IMR-90 (cell line): ENCODE measurements at regions not wholly inside any gene's neighbourhood (a gene's known extent, or its start where the extent isn't known, plus 50 kb on each side); places are given as distances from the start of the nearest gene placed in this dataset.

Experiments
- ATAC-seq: fragments of 200-7000 bp; cut with Tn5 transposase; 2 replicates; pipeline ENCODE4 v1.9.1; 2020; ENCODE audit warnings: low read depth, mild to moderate bottlenecking, moderate library complexity
- BruUV-seq: library from RNA; stranded (reverse); fragments of 400-500 nt; replicated peaks from 2 replicates; lab custom pipeline; 2021; lab: Mats Ljungman, UMichigan
- CTCF ChIA-PET: fragments of 300-600 bp; formaldehyde crosslinking; extraction: SDS; loops from one replicate; lab custom pipeline; 2021; ENCODE audit warnings: antibody characterized with exemption; lab: Yijun Ruan, JAX
- POLR2A ChIA-PET: fragments of 300-600 bp; sonication (Branson Sonifier 250); formaldehyde crosslinking; loops from one replicate; lab custom pipeline; 2022; ENCODE audit warnings: antibody characterized with exemption; ENCODE audit not compliant: unreplicated experiment; lab: Charles Lee
- DNase-seq: peaks from one replicate; pipeline ENCODE4 v3.0.0; 2013
- H2AFZ ChIP-seq: replicated peaks from 2 replicates; pipeline ENCODE3; 2013; ENCODE audit warnings: low read length, mild to moderate bottlenecking; ENCODE audit not compliant: poor library complexity
- H2AK5ac ChIP-seq: 2 replicates; pipeline ENCODE4 v1.6.1; 2013; ENCODE audit warnings: low read depth, low read length, inconsistent platforms
- H2AK9ac ChIP-seq: replicated peaks from 2 replicates; pipeline ENCODE3; 2013; ENCODE audit warnings: mild to moderate bottlenecking, low read depth, low read length, moderate library complexity; ENCODE audit not compliant: poor library complexity
- H2BK120ac ChIP-seq: 2 replicates; pipeline ENCODE4 v1.6.1; 2013; ENCODE audit warnings: low read depth, low read length, inconsistent platforms
- H2BK15ac ChIP-seq: 3 replicates; pipeline ENCODE4 v1.6.1; 2013; ENCODE audit warnings: low read depth, low read length, inconsistent platforms
- H2BK20ac ChIP-seq: 2 replicates; pipeline ENCODE4 v1.6.1; 2013; ENCODE audit warnings: low read depth, mild to moderate bottlenecking, inconsistent platforms, low read length, moderate library complexity
- H2BK5ac ChIP-seq: 2 replicates; pipeline ENCODE4 v1.6.1; 2013; ENCODE audit warnings: mild to moderate bottlenecking, low read depth, low read length, inconsistent platforms; ENCODE audit not compliant: poor library complexity, severe bottlenecking
- H3K14ac ChIP-seq: replicated peaks from 2 replicates; pipeline ENCODE4 v1.6.1; 2013; ENCODE audit warnings: low read depth, low read length, inconsistent platforms
- H3K18ac ChIP-seq: 2 replicates; pipeline ENCODE4 v1.6.1; 2013; ENCODE audit warnings: low read depth, low read length, control low read depth
- H3K23ac ChIP-seq: 2 replicates; pipeline ENCODE4 v1.6.1; 2013; ENCODE audit warnings: low read depth, low read length, inconsistent platforms
- H3K27ac ChIP-seq: 2 replicates; pipeline ENCODE4 v1.5.1; 2013; ENCODE audit warnings: mild to moderate bottlenecking, control low read depth, low read length; ENCODE audit not compliant: insufficient read depth
- H3K27me3 ChIP-seq: 2 replicates; pipeline ENCODE4 v1.6.1; 2013; ENCODE audit warnings: low read length; ENCODE audit not compliant: control insufficient read depth, insufficient read depth
- H3K36me3 ChIP-seq: 2 replicates; pipeline ENCODE4 v1.6.1; 2013; ENCODE audit warnings: low read length, mixed read lengths; ENCODE audit not compliant: control insufficient read depth, insufficient read depth
- H3K4ac ChIP-seq: 2 replicates; pipeline ENCODE4 v1.6.1; 2013; ENCODE audit warnings: low read depth, low read length, inconsistent platforms
- H3K4me1 ChIP-seq: 2 replicates; pipeline ENCODE4 v1.6.1; 2013; ENCODE audit warnings: low read length, mixed read lengths; ENCODE audit not compliant: control insufficient read depth, insufficient read depth
- H3K4me2 ChIP-seq: 2 replicates; pipeline ENCODE4 v1.6.1; 2013; ENCODE audit warnings: low read depth, mild to moderate bottlenecking, control low read depth, low read length, moderate library complexity
- H3K4me3 ChIP-seq: 2 replicates; pipeline ENCODE4 v1.5.1; 2013; ENCODE audit warnings: low read depth, mild to moderate bottlenecking, control low read depth, low read length, moderate library complexity; ENCODE audit not compliant: insufficient read depth
- H3K56ac ChIP-seq: 2 replicates; pipeline ENCODE4 v1.6.1; 2013; ENCODE audit warnings: low read length, inconsistent platforms; ENCODE audit not compliant: insufficient read depth; ENCODE audit errors: extremely low read depth
- H3K79me1 ChIP-seq, 2 experiments: 2 replicates each; pipeline ENCODE4 v1.6.1; 2013; ENCODE audit warnings: low read length in 2 of 2, inconsistent platforms in 1 of 2, low read depth in 1 of 2
- H3K9ac ChIP-seq: 2 replicates; pipeline ENCODE4 v1.6.1; 2013; ENCODE audit warnings: low read depth, low read length, control low read depth
- H3K9me1 ChIP-seq: 2 replicates; pipeline ENCODE4 v1.6.1; 2013; ENCODE audit warnings: low read length, inconsistent platforms; ENCODE audit not compliant: insufficient read depth
- H3K9me3 ChIP-seq: 2 replicates; pipeline ENCODE4 v1.6.1; 2013; ENCODE audit warnings: low read length; ENCODE audit not compliant: control insufficient read depth, insufficient read depth
- H4K20me1 ChIP-seq: 2 replicates; pipeline ENCODE4 v1.6.1; 2013; ENCODE audit warnings: low read length, inconsistent platforms; ENCODE audit not compliant: insufficient read depth
- H4K5ac ChIP-seq: 2 replicates; pipeline ENCODE4 v1.6.1; 2013; ENCODE audit warnings: mild to moderate bottlenecking, low read depth, low read length, control low read depth
- H4K8ac ChIP-seq, 2 experiments: 2 replicates each; pipeline ENCODE4 v1.6.1; 2013; ENCODE audit warnings: low read depth in 2 of 2, low read length in 2 of 2, control low read depth in 1 of 2, inconsistent platforms in 1 of 2
- H4K91ac ChIP-seq: 2 replicates; pipeline ENCODE4 v1.6.1; 2013; ENCODE audit warnings: low read depth, low read length, inconsistent platforms; ENCODE audit not compliant: insufficient read depth
- BHLHE40 ChIP-seq: fragments of 150-350 bp; IDR thresholded peaks from 2 replicates; pipeline ENCODE4 v1.6.1; 2016; ENCODE audit warnings: mild to moderate bottlenecking, low read depth, low read length
- CEBPB ChIP-seq: IDR thresholded peaks from 2 replicates; pipeline ENCODE4 v1.6.1; 2012; ENCODE audit warnings: low read depth, low read length, improper control_type of control experiment
- CHD1 ChIP-seq: IDR thresholded peaks from 2 replicates; pipeline ENCODE4 v1.6.1; 2012; ENCODE audit warnings: low read depth, low read length, improper control_type of control experiment
- FOS ChIP-seq: fragments of 150-350 bp; IDR thresholded peaks from 2 replicates; pipeline ENCODE4 v1.6.1; 2016; ENCODE audit warnings: low read depth, low read length
- MAFK ChIP-seq: IDR thresholded peaks from 2 replicates; pipeline ENCODE4 v1.6.1; 2012; ENCODE audit warnings: low read depth, low read length, improper control_type of control experiment
- MAZ ChIP-seq: IDR thresholded peaks from 2 replicates; pipeline ENCODE4 v1.6.1; 2012; ENCODE audit warnings: low read depth, mild to moderate bottlenecking, low read length, improper control_type of control experiment, moderate library complexity, borderline replicate concordance
- MXI1 ChIP-seq: IDR thresholded peaks from 2 replicates; pipeline ENCODE4 v1.6.1; 2012; ENCODE audit warnings: low read depth, mild to moderate bottlenecking, low read length, moderate library complexity, borderline replicate concordance
- NFE2L2 ChIP-seq: fragments of 150-350 bp; IDR thresholded peaks from 2 replicates; pipeline ENCODE4 v1.6.1; 2016; ENCODE audit warnings: low read depth, mild to moderate bottlenecking, low read length
- POLR2A ChIP-seq: IDR thresholded peaks from 2 replicates; pipeline ENCODE4 v1.6.1; 2012; ENCODE audit warnings: mild to moderate bottlenecking, low read depth, low read length
- RAD21 ChIP-seq: IDR thresholded peaks from 2 replicates; pipeline ENCODE4 v1.6.1; 2012; ENCODE audit warnings: low read length, improper control_type of control experiment
- RCOR1 ChIP-seq: IDR thresholded peaks from 2 replicates; pipeline ENCODE4 v1.6.1; 2012; ENCODE audit warnings: mild to moderate bottlenecking, low read length, improper control_type of control experiment; ENCODE audit not compliant: insufficient replicate concordance
- RFX5 ChIP-seq: IDR thresholded peaks from 2 replicates; pipeline ENCODE4 v1.8.0; 2012; ENCODE audit warnings: low read depth, mild to moderate bottlenecking, low read length, moderate library complexity
- SMC3 ChIP-seq: fragments of 150-350 bp; IDR thresholded peaks from 2 replicates; pipeline ENCODE4 v1.6.1; 2016; ENCODE audit warnings: low read depth, mild to moderate bottlenecking, antibody characterized with exemption, low read length, moderate library complexity
- USF2 ChIP-seq: fragments of 150-350 bp; IDR thresholded peaks from 2 replicates; pipeline ENCODE4 v1.6.1; 2017; ENCODE audit warnings: mild to moderate bottlenecking, antibody characterized with exemption, low read length, low read depth
- WGBS, 2 experiments: methylation state at CpG; one replicate each; pipeline versions ENCODE4 v1.1.5 to v1.1.7; 2013; ENCODE audit warnings: missing lambda C conversion rate in 2 of 2; ENCODE audit not compliant: insufficient read length in 1 of 2; ENCODE audit errors: extremely low coverage in 2 of 2; 5-methylcytosine and 5-hydroxymethylcytosine counted together
- dilution Hi-C: fragments of 300-500 bp; cut with HindIII; formaldehyde crosslinking; loops from one replicate; pipeline ENCODE4 v1.14.3; 2018; ENCODE audit warnings: low sequenced_read_pairs; ENCODE audit not compliant: unreplicated experiment
- in situ Hi-C: fragments of 300-500 bp; cut with MboI; formaldehyde crosslinking; loops from 3 replicates; pipeline ENCODE4 v1.14.3; 2019; ENCODE audit warnings: low sequenced_read_pairs, inconsistent platforms, mixed read lengths
- intact Hi-C: fragments of 100-400 bp; cut with micrococcal nuclease; formaldehyde crosslinking; loops from 2 replicates; pipeline ENCODE4 v1.10.0; 2022
- TF ChIP-seq, protein P1 (sequence below): fragments of 150-350 bp; IDR thresholded peaks from 2 replicates; pipeline ENCODE4 v1.6.1; 2016; ENCODE audit warnings: low read depth, mild to moderate bottlenecking, low read length, moderate library complexity, borderline replicate concordance
- TF ChIP-seq, protein P2 (sequence below): conservative IDR thresholded peaks from 2 replicates; pipeline ENCODE4 v1.5.1; 2012; ENCODE audit warnings: mild to moderate bottlenecking, low read depth, low read length, improper control_type of control experiment

- Histone ChIP-seq H4K91ac (no peak overlapping the region), H4K20me1 (no peaks in the 10 kb centered on the region), H3K27me3 (no peaks in the 10 kb centered on the region), H3K9me1 (no peaks in the 10 kb centered on the region), H3K4ac (no peak overlapping the region), H3K4me2 (no peak overlapping the region), H3K9ac (no peak overlapping the region), H3K14ac (no peak overlapping the region), H3K18ac (no peak overlapping the region), H2AFZ (no peak overlapping the region), H3K4me3 (no peak overlapping the region), H2AK9ac (no peak overlapping the region), H3K27ac (no peak overlapping the region), H4K8ac (no peak overlapping the region), H3K23ac (no peak overlapping the region), H3K79me1 (no peaks in the 10 kb centered on the region), H2BK5ac (no peak overlapping the region), H2BK120ac (no peak overlapping the region), H3K4me1 (no peaks in the 10 kb centered on the region), H2AK5ac (no peak overlapping the region), H3K9me3 (no peaks in the 10 kb centered on the region), H4K5ac (no peak overlapping the region), H2BK20ac (no peak overlapping the region), H2BK15ac (no peak overlapping the region), H3K56ac (no peak overlapping the region), H3K36me3 (no peaks in the 10 kb centered on the region)
- intact Hi-C loops: loop anchor here (10.0 kb wide), 1 partner anchor 75 kb away; no protein-coding TSS in a partner anchor
- TF ChIP-seq USF2 (no peak), MAFK (no peak), NFE2L2 (no peak), MXI1 (no peak), FOS (no peak), RCOR1 (no peak), RAD21 (no peak), CEBPB (no peak), POLR2A (no peak), CHD1 (no peak), MAZ (no peak), RFX5 (no peak), BHLHE40 (no peak), SMC3 (no peak)
- TF ChIP-seq, protein P1, sequence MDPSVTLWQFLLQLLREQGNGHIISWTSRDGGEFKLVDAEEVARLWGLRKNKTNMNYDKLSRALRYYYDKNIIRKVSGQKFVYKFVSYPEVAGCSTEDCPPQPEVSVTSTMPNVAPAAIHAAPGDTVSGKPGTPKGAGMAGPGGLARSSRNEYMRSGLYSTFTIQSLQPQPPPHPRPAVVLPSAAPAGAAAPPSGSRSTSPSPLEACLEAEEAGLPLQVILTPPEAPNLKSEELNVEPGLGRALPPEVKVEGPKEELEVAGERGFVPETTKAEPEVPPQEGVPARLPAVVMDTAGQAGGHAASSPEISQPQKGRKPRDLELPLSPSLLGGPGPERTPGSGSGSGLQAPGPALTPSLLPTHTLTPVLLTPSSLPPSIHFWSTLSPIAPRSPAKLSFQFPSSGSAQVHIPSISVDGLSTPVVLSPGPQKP: no peak
- TF ChIP-seq, protein P2, sequence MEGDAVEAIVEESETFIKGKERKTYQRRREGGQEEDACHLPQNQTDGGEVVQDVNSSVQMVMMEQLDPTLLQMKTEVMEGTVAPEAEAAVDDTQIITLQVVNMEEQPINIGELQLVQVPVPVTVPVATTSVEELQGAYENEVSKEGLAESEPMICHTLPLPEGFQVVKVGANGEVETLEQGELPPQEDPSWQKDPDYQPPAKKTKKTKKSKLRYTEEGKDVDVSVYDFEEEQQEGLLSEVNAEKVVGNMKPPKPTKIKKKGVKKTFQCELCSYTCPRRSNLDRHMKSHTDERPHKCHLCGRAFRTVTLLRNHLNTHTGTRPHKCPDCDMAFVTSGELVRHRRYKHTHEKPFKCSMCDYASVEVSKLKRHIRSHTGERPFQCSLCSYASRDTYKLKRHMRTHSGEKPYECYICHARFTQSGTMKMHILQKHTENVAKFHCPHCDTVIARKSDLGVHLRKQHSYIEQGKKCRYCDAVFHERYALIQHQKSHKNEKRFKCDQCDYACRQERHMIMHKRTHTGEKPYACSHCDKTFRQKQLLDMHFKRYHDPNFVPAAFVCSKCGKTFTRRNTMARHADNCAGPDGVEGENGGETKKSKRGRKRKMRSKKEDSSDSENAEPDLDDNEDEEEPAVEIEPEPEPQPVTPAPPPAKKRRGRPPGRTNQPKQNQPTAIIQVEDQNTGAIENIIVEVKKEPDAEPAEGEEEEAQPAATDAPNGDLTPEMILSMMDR: no peak
- CTCF ChIA-PET: interaction anchor here (0.7 kb wide), 1 partner anchor 145 kb away, joined by 3 read pairs; no protein-coding TSS in a partner anchor
- WGBS, 2 experiments: no CpG with 5 or more reads among the region's 2 CpGs
- in situ Hi-C loops: no loop called here
- no peak for DNase-seq
- BruUV-seq: no TSS peak
- no peak for ATAC-seq
- POLR2A ChIA-PET: no interaction called here
- dilution Hi-C loops: no loop called here
These were observed 827.8 kb downstream of the TLE4 start for GRCh38 chr9:80399606-80400005.
